ENCODE measurements at regions not wholly inside any gene's neighbourhood (a gene's known extent, or its start where the extent isn't known, plus 50 kb on each side); places are given as distances from the start of the nearest gene placed in this dataset.
A peak's percentile ranks its signal among the peaks of the same experiment; 100 is the strongest.

GRCh38 chr16:59180083-59180476 is 446.0 kb upstream of the GOT2 start:
- TF ChIP-seq ZFX (IDR thresholded peaks at IDR 0.05), result no peak
- peak; percentile 6; the same call in 1 of the 2 replicates for TF ChIP-seq CTCF (conservative IDR thresholded peaks at IDR 0.05)
- H3K27ac ChIP-seq, result no peak overlapping the region

- H3K27ac ChIP-seq, result no peak overlapping the region
- TF ChIP-seq ZFX (IDR thresholded peaks at IDR 0.05) (no peak), CTCF (conservative IDR thresholded peaks at IDR 0.05) (no peak)
Observed at GRCh38 chr16:59179446-59180082, 445.4 kb upstream of the GOT2 start.

- H3K27ac ChIP-seq, result no peak overlapping the region
- TF ChIP-seq ZFX (IDR thresholded peaks at IDR 0.05) (no peak), CTCF (conservative IDR thresholded peaks at IDR 0.05) (no peak)
Observed at GRCh38 chr16:59173408-59173831, 439.3 kb upstream of the GOT2 start.

- no peak for TF ChIP-seq ZFX (IDR thresholded peaks at IDR 0.05)
- no peak for TF ChIP-seq CTCF (conservative IDR thresholded peaks at IDR 0.05)
- H3K27ac ChIP-seq, result no peak overlapping the region
Observed at GRCh38 chr16:59170099-59170712, 436.1 kb upstream of the GOT2 start.

- H3K27ac ChIP-seq, result no peak overlapping the region
- TF ChIP-seq CTCF (conservative IDR thresholded peaks at IDR 0.05) (no peak), ZFX (IDR thresholded peaks at IDR 0.05) (no peak)
Observed at GRCh38 chr16:59169168-59169567, 435.1 kb upstream of the GOT2 start.

GRCh38 chr16:59168461-59169114 is 434.5 kb upstream of the GOT2 start:
- H3K27ac ChIP-seq, result no peak overlapping the region
- TF ChIP-seq ZFX (IDR thresholded peaks at IDR 0.05) (no peak), CTCF (conservative IDR thresholded peaks at IDR 0.05) (no peak)

GRCh38 chr16:59164461-59164860 is 430.3 kb upstream of the GOT2 start:
- no peak for TF ChIP-seq ZFX (IDR thresholded peaks at IDR 0.05)
- no peak for TF ChIP-seq CTCF (conservative IDR thresholded peaks at IDR 0.05)
- H3K27ac ChIP-seq, result no peak overlapping the region
